ENCODE measurements at regions not wholly inside any gene's neighbourhood (a gene's known extent, or its start where the extent isn't known, plus 50 kb on each side); places are given as distances from the start of the nearest gene placed in this dataset.

DNA sequence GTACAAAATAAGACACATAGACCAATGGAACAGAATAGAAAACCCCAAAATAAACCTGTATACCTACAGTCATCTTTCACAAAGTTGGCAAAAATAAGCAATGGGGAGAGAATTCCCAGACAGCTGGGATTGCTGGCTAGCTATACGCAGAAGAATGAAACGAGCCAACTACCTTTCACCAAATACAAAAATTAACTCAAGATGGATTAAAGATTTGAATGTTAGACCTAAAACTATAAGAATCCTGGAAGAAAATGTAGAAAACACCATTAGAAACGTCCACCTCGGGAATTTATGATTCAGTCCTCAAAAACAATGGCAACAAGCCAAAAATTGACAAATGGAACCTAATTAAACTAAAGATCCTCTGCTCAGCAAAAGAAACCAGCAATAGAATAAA is 408.1 kb upstream of the SLITRK1 start:
- TF ChIP-seq, protein P1, sequence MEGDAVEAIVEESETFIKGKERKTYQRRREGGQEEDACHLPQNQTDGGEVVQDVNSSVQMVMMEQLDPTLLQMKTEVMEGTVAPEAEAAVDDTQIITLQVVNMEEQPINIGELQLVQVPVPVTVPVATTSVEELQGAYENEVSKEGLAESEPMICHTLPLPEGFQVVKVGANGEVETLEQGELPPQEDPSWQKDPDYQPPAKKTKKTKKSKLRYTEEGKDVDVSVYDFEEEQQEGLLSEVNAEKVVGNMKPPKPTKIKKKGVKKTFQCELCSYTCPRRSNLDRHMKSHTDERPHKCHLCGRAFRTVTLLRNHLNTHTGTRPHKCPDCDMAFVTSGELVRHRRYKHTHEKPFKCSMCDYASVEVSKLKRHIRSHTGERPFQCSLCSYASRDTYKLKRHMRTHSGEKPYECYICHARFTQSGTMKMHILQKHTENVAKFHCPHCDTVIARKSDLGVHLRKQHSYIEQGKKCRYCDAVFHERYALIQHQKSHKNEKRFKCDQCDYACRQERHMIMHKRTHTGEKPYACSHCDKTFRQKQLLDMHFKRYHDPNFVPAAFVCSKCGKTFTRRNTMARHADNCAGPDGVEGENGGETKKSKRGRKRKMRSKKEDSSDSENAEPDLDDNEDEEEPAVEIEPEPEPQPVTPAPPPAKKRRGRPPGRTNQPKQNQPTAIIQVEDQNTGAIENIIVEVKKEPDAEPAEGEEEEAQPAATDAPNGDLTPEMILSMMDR (IDR thresholded peaks at IDR 0.05; ENCODE audit: control insufficient read depth, extremely low read depth, insufficient read depth), result no peak
- no peak overlapping the region for H3K4me3 ChIP-seq (ENCODE audit: low read depth, low read length)
- no peak for DNase-seq (ENCODE audit: low read depth)

GRCh38 chr13:84279166-84279565 is 396.9 kb upstream of the SLITRK1 start:
- DNase-seq (ENCODE audit: low read depth), result no peak
- no peak overlapping the region for H3K4me3 ChIP-seq (ENCODE audit: low read depth, low read length)
- TF ChIP-seq, protein P1 (IDR thresholded peaks at IDR 0.05; ENCODE audit: control insufficient read depth, extremely low read depth, insufficient read depth), result no peak

DNA sequence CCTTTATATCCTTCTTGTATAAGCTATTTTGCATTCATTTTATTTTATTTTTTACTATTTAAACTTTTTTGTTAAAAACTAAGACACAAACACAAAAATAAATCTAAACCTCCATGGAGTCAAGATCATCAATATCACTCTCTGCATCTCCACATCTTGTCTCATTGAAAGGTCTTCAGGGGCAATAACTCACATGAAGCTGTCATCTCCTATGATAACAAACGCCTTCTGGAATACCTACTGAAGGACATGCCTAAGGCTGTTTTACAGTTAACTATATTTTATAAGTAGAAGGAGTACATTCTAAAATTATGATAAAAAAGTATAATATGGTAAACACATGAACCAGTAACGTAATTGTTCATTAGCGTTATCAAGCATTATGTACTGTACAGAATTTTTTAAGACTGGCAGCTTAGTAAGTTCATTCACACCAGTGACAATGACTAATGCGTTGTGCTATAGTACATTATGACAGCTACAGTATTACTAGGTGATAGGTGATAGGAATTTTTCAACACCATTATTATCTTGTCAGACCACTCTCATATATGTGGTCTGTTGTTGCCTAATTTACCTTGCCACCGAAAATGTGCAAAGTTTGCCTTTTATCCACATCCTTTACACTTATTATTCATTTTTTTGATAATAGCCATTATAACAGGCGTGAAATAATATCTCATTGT is 390.7 kb upstream of the SLITRK1 start:
- TF ChIP-seq, protein P1 (IDR thresholded peaks at IDR 0.05; ENCODE audit: control insufficient read depth, extremely low read depth, insufficient read depth), result no peak
- DNase-seq (ENCODE audit: low read depth), result no peak
- no peak overlapping the region for H3K4me3 ChIP-seq (ENCODE audit: low read depth, low read length)

DNA sequence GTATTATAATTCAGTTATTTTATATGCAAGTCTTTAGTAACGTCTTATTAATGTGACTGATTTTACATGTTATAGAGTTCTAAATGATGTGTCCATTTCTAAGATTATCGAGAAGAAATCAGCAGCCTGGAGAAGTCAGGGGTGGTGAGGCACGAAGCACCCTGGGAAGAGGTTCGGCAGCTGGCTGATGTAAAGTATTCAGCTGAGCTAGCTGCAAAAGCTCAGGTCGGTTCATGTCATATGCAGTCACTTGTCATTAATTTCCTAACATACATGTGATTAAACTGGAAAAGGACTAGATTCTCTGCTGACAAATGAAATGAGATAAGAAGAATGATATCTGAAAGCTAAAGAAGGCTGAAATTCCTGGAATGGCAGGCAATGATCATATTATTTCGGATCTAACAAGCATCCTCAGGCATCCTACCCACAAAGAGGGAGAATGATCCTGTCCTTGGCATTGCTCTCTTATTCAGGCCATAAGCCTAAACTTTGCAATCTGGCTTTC is 383.0 kb upstream of the SLITRK1 start:
- H3K4me3 ChIP-seq (ENCODE audit: low read depth, low read length), result no peak overlapping the region
- TF ChIP-seq, protein P1 (IDR thresholded peaks at IDR 0.05; ENCODE audit: control insufficient read depth, extremely low read depth, insufficient read depth), result no peak
- no peak for DNase-seq (ENCODE audit: low read depth)

- no peak overlapping the region for H3K4me3 ChIP-seq (ENCODE audit: low read depth, low read length)
- DNase-seq (ENCODE audit: low read depth), result no peak
- TF ChIP-seq, protein P1 (IDR thresholded peaks at IDR 0.05; ENCODE audit: control insufficient read depth, extremely low read depth, insufficient read depth), result no peak
Measured at GRCh38 chr13:84263354-84264069, 381.2 kb upstream of the SLITRK1 start.

DNA sequence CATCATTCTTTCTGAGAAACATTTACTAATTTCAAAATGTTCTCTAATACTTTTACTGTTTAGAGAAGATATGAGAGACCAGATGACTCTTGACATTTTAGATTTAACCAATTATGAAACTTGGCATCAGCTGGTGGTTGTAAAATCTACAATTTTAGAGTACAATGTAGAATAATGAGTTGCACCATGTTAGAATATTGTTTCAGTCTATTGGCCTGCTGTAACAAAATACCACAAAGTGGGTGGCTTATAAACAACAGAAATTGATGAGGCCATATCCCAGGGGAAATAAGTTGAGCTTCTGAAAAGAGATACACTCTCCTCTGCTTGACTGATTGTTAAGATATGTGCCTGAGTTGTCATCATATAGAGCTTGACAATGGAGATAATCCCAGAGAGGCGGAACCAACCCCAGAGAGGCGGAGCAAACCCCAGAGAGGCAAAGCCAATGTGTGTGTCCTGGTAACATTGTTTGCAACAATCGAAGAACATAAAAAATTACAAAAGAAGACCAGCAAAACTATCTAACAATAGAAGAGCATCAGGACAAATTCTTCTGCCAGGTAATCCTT is 373.0 kb upstream of the SLITRK1 start:
- TF ChIP-seq, protein P1 (IDR thresholded peaks at IDR 0.05; ENCODE audit: control insufficient read depth, extremely low read depth, insufficient read depth), result no peak
- no peak for DNase-seq (ENCODE audit: low read depth)

More for the DNA sequence above, 373.0 kb upstream of the SLITRK1 start:
- H3K4me3 ChIP-seq (ENCODE audit: low read depth, low read length), result no peak overlapping the region

Data from LNCaP clone FGC (cell line).